ENCODE measurements at regions not wholly inside any gene's neighbourhood (a gene's known extent, or its start where the extent isn't known, plus 50 kb on each side); places are given as distances from the start of the nearest gene placed in this dataset.

DNA sequence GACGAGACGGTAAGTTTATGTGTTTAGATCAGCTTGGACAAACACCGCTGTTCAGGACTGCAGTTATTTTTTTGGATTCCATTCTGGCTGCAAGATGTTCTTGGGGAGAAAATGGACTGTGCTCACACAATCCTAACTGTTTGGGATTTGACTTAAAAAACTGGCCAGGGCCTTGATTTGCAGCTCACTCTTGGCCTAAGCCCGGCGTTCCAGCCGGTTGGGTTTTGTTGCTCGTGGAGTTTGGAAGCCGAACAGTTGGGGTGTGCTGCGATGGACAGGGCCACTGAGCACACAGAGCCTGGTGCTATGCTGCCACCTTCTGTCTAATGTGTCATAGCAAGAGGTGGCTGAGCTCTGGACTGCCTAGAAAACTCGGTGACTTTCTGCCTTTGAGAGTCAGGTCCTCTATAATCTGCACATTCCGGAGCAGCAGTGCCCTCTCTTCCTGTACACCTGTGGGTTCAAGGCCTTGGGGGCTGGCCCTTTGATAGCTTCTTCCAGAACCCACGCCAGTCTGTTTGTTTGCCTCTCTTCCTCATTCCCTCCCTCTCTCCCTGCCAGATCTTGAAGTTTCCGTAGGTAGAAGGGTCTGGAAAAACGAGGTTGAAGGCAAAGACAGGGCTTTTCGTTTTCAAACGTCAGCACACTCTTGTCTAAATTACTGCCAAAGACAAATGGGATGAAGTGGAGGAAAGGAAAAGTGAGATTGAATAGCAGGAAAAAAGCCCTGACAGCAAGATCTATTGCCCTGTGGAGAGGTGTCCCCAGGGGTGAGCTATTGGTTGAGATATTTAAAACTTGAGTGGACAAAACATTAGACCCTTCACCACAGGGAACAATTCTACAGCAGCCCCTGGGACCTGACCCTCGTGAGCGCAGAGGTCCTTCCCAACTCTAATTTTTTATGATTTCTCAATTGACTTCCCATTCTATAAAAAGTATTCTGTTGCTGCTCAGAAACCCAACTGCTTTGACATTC lies 167.5 kb upstream of the HABP2 start:
- Histone ChIP-seq H3K4me1 (peaks cover 0 to 14% (median 0%) of the 10 kb centered on the region in 3 donors), H3K27ac (no peak overlapping the region), H3K9me3 (no peaks in the 10 kb centered on the region), H3K4me3 (no peak overlapping the region), H3K36me3 (no peaks in the 10 kb centered on the region), H3K27me3 (no peaks in the 10 kb centered on the region)
- WGBS, 2 donors: 19 to 20% methylated on average over 18 of the region's 18 CpGs
- intact Hi-C loops (cut with DNase I): no loop called here
- peak; percentile 66 to 86 (median 75) for DNase-seq
- FAIRE-seq: no peak
- TF ChIP-seq, protein P1, sequence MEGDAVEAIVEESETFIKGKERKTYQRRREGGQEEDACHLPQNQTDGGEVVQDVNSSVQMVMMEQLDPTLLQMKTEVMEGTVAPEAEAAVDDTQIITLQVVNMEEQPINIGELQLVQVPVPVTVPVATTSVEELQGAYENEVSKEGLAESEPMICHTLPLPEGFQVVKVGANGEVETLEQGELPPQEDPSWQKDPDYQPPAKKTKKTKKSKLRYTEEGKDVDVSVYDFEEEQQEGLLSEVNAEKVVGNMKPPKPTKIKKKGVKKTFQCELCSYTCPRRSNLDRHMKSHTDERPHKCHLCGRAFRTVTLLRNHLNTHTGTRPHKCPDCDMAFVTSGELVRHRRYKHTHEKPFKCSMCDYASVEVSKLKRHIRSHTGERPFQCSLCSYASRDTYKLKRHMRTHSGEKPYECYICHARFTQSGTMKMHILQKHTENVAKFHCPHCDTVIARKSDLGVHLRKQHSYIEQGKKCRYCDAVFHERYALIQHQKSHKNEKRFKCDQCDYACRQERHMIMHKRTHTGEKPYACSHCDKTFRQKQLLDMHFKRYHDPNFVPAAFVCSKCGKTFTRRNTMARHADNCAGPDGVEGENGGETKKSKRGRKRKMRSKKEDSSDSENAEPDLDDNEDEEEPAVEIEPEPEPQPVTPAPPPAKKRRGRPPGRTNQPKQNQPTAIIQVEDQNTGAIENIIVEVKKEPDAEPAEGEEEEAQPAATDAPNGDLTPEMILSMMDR (IDR thresholded peaks at IDR 0.05): peak; percentile 50 to 74 (median 67)
- peak; percentile 98 to 99 (median 99) for ATAC-seq

DNA sequence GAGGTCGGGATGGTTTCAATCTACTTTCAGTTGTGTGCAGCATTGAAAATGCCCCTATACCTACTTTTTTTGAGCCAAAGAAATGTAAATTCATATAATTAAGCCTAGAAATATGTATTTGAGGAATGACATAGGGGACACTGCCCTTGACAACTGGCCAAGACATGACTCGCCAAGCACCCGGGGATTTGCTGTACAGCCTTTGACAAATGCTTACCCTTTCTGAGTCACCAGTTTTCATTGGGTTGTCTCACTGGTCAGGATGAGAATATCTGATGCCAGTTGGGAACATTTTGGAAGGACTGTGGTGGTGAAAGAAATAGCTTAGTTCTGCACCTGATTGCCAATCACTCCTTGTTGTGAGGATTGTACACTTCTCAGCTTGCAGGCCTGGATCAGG lies 166.8 kb upstream of the HABP2 start:
- DNase-seq (peak in 2 of 6 donors; percentile 37 to 40), FAIRE-seq (no peak)
- 48 to 50% methylated on average over 3 of the region's 3 CpGs for WGBS, 2 donors

DNA sequence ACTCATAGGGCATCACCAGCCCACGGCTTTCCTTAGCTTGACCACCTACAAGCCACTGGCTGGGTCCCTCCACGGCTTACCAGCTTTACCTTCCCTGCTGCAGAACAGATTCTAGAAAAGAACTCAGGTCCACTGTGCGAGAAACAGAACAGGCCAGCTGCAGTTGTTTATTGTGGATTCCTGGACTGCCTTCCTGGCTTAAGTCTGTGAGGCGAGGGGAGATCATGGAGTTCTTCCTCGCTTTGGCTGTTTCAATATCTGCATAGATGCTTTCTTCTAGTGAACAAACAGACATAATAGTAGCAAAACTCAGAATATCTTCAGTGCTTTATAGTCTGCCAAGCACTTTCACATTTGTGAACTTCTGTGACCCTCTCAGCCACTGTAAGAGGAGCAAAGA lies 162.9 kb upstream of the HABP2 start:
- DNase-seq: no peak
- Histone ChIP-seq H3K36me3 (no peaks in the 10 kb centered on the region), H3K27ac (no peak overlapping the region), H3K4me1 (peaks cover 0 to 10% (median 0%) of the 10 kb centered on the region in 3 donors), H3K4me3 (no peak overlapping the region), H3K9me3 (no peaks in the 10 kb centered on the region), H3K27me3 (no peaks in the 10 kb centered on the region)
- intact Hi-C loops (cut with DNase I): no loop called here
- 84 to 92% methylated on average over 5 of the region's 5 CpGs for WGBS, 2 donors
- ATAC-seq: no peak
- TF ChIP-seq, protein P1 (IDR thresholded peaks at IDR 0.05): no peak
- no peak for FAIRE-seq

More for the DNA sequence above, 166.8 kb upstream of the HABP2 start:
- Histone ChIP-seq H3K4me1 (peaks cover 0 to 14% (median 0%) of the 10 kb centered on the region in 3 donors), H3K27ac (no peak overlapping the region), H3K36me3 (no peaks in the 10 kb centered on the region), H3K9me3 (no peaks in the 10 kb centered on the region), H3K27me3 (no peaks in the 10 kb centered on the region), H3K4me3 (no peak overlapping the region)
- intact Hi-C loops (cut with DNase I): no loop called here
- TF ChIP-seq, protein P1 (IDR thresholded peaks at IDR 0.05): no peak
- peak; percentile 40 to 48 (median 42) for ATAC-seq

DNA sequence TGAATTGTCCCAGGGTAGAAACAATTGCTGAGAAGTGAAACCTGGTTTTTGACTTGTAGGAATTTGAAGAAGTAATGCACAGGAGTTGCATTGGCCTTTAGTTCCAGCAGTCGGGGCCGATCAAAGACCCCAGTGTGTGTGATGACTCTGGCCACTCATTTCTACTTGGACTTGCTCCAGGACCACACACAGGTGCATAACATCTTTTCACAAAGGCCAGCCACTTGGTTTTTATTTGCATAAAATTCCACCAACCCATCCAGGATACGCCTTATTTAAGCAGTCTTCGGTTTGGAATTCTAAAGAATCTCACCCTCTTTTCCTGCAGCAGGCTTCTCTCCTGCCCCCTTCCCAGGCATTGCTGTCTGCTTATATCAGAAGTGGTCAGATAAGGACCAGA lies 162.0 kb upstream of the HABP2 start:
- no peak overlapping the region for H3K4me3 ChIP-seq
- H3K4me1 ChIP-seq: peaks cover 0 to 2% (median 0%) of the 10 kb centered on the region in 3 donors
- H3K9me3 ChIP-seq: no peaks in the 10 kb centered on the region
- DNase-seq (no peak), FAIRE-seq (no peak), ATAC-seq (no peak)
- H3K27me3 ChIP-seq: no peaks in the 10 kb centered on the region
- 59 to 75% methylated on average over 4 of the region's 4 CpGs for WGBS, 2 donors
- intact Hi-C loops (cut with DNase I): no loop called here
- no peaks in the 10 kb centered on the region for H3K36me3 ChIP-seq
- TF ChIP-seq, protein P1 (IDR thresholded peaks at IDR 0.05): no peak
- H3K27ac ChIP-seq: no peak overlapping the region

DNA sequence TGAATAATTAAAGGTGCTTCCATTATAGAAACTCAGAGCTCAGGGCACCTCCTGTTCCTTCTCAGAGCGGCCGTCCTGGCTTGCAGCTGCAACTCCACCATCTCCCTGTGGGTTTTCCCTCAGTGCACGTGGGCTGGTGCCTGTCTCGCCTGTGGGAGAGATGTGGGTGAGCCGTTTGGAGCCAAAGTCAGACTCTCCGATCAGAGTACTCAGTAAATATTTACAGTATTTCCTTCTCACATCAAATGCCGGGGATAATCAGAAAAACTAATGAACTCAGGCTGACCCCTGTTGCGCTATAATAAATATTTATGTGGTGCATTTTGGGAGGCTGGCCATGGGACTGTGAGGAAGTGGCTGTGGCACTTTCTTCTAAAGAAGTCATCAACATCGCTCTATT lies 155.8 kb upstream of the HABP2 start:
- no peaks in the 10 kb centered on the region for H3K4me1 ChIP-seq
- no peaks in the 10 kb centered on the region for H3K27me3 ChIP-seq
- ATAC-seq (peak in 1 of 4 donors; percentile 32), DNase-seq (no peak), FAIRE-seq (no peak)
- H3K27ac ChIP-seq: no peak overlapping the region
- no peaks in the 10 kb centered on the region for H3K9me3 ChIP-seq
- no peaks in the 10 kb centered on the region for H3K36me3 ChIP-seq
- WGBS, 2 donors: 34 to 36% methylated on average over 9 of the region's 9 CpGs
- H3K4me3 ChIP-seq: no peak overlapping the region
- TF ChIP-seq, protein P1 (IDR thresholded peaks at IDR 0.05): no peak
- intact Hi-C loops (cut with DNase I): no loop called here

Data from pancreas (tissue), 10 donors.